Cardiac fibroblast (primary cell): ENCODE measurements at regions not wholly inside any gene's neighbourhood (a gene's known extent, or its start where the extent isn't known, plus 50 kb on each side); places are given as distances from the start of the nearest gene placed in this dataset.
A peak's percentile ranks its signal among the peaks of the same experiment; 100 is the strongest.

ENCODE experiments used
- DNase-seq, 2 donors: peaks; one replicate each; pipeline versions ENCODE4 v3.0.0 to v3.0.0-alpha.2; 2010; ENCODE audit warnings: low read depth in 2 of 2
- H3K4me3 ChIP-seq, 2 donors: replicated peaks in 1 of 2; 1 replicate in 1 of 2; 2 replicates in 1 of 2; pipeline ENCODE4 v1.5.1; 2011; ENCODE audit warnings: low read depth in 2 of 2, low read length in 2 of 2, mild to moderate bottlenecking in 2 of 2, moderate library complexity in 1 of 2
- CTCF ChIP-seq: IDR thresholded peaks from one replicate; pipeline ENCODE4 v1.5.1; 2011; ENCODE audit warnings: low read depth, mild to moderate bottlenecking, low read length, inconsistent platforms

- H3K4me3 ChIP-seq, result no peak overlapping the region
- no peak for DNase-seq
- no peak for TF ChIP-seq CTCF
Observed at GRCh38 chr11:27563641-27564040, 57.1 kb upstream of the LIN7C start.

- H3K4me3 ChIP-seq, result no peak overlapping the region
- TF ChIP-seq CTCF, result no peak
- peak; percentile 23 to 68 for DNase-seq
Observed at GRCh38 chr11:27563201-27563600, 56.6 kb upstream of the LIN7C start.

GRCh38 chr11:27558401-27558800 lies 51.8 kb upstream of the LIN7C start:
- no peak overlapping the region for H3K4me3 ChIP-seq
- DNase-seq, result peak; percentile 19 to 50
- TF ChIP-seq CTCF, result no peak

GRCh38 chr11:27557226-27557625 lies 50.7 kb upstream of the LIN7C start:
- no peak overlapping the region for H3K4me3 ChIP-seq
- TF ChIP-seq CTCF, result no peak

More at GRCh38 chr11:27557226-27557625, 50.7 kb upstream of the LIN7C start:
- no peak for DNase-seq
